ENCODE measurements at regions not wholly inside any gene's neighbourhood (a gene's known extent, or its start where the extent isn't known, plus 50 kb on each side); places are given as distances from the start of the nearest gene placed in this dataset.
A peak's percentile ranks its signal among the peaks of the same experiment; 100 is the strongest.

GRCh38 chr18:1013951-1014350 lies 109.3 kb downstream of the ADCYAP1 start:
- no peak for DNase-seq (ENCODE audit: low spot score, unreplicated experiment)
- no peaks in the 10 kb centered on the region for H3K27me3 Mint-ChIP-seq

GRCh38 chr18:1014509-1014908 lies 109.8 kb downstream of the ADCYAP1 start:
- no peak for TF ChIP-seq CTCF (IDR thresholded peaks at IDR 0.05; ENCODE audit: unreplicated experiment)
- Mint-ChIP-seq H3K4me1 (ENCODE audit: low read depth) (peaks cover 4% of the 10 kb centered on the region), H3K4me3 (ENCODE audit: low read depth) (no peak overlapping the region), H3K27me3 (no peaks in the 10 kb centered on the region), H3K36me3 (ENCODE audit: insufficient read depth) (no peaks in the 10 kb centered on the region), H3K27ac (peak overlapping the region; percentile 70), H3K9me3 (ENCODE audit: low read depth) (no peaks in the 10 kb centered on the region)
- no peak for DNase-seq (ENCODE audit: low spot score, unreplicated experiment)

More at GRCh38 chr18:1013951-1014350, 109.3 kb downstream of the ADCYAP1 start:
- Mint-ChIP-seq H3K36me3 (ENCODE audit: insufficient read depth) (no peaks in the 10 kb centered on the region), H3K4me3 (ENCODE audit: low read depth) (no peak overlapping the region), H3K27ac (no peak overlapping the region), H3K4me1 (ENCODE audit: low read depth) (peaks cover 4% of the 10 kb centered on the region), H3K9me3 (ENCODE audit: low read depth) (no peaks in the 10 kb centered on the region)
- TF ChIP-seq CTCF (IDR thresholded peaks at IDR 0.05; ENCODE audit: unreplicated experiment): no peak

GRCh38 chr18:1014951-1015624 lies 110.4 kb downstream of the ADCYAP1 start:
- H3K9me3 Mint-ChIP-seq (ENCODE audit: low read depth): no peaks in the 10 kb centered on the region
- no peaks in the 10 kb centered on the region for H3K36me3 Mint-ChIP-seq (ENCODE audit: insufficient read depth)
- no peaks in the 10 kb centered on the region for H3K27me3 Mint-ChIP-seq
- no peak overlapping the region for H3K27ac Mint-ChIP-seq
- H3K4me1 Mint-ChIP-seq (ENCODE audit: low read depth): peaks cover 4% of the 10 kb centered on the region
- no peak overlapping the region for H3K4me3 Mint-ChIP-seq (ENCODE audit: low read depth)
- DNase-seq (ENCODE audit: low spot score, unreplicated experiment): no peak
- TF ChIP-seq CTCF (IDR thresholded peaks at IDR 0.05; ENCODE audit: unreplicated experiment): no peak

- Mint-ChIP-seq H3K9me3 (ENCODE audit: low read depth) (no peaks in the 10 kb centered on the region), H3K4me1 (ENCODE audit: low read depth) (peaks cover 6% of the 10 kb centered on the region), H3K4me3 (ENCODE audit: low read depth) (no peak overlapping the region), H3K27ac (no peak overlapping the region), H3K36me3 (ENCODE audit: insufficient read depth) (no peaks in the 10 kb centered on the region), H3K27me3 (no peaks in the 10 kb centered on the region)
- no peak for TF ChIP-seq CTCF (IDR thresholded peaks at IDR 0.05; ENCODE audit: unreplicated experiment)
- DNase-seq (ENCODE audit: low spot score, unreplicated experiment): no peak
Measured at GRCh38 chr18:1015777-1016176, 111.1 kb downstream of the ADCYAP1 start.

GRCh38 chr18:1017227-1018058 lies 112.8 kb downstream of the ADCYAP1 start:
- H3K4me3 Mint-ChIP-seq (ENCODE audit: low read depth): no peak overlapping the region
- peaks cover 8% of the 10 kb centered on the region for H3K4me1 Mint-ChIP-seq (ENCODE audit: low read depth)
- no peak for TF ChIP-seq CTCF (IDR thresholded peaks at IDR 0.05; ENCODE audit: unreplicated experiment)
- H3K27ac Mint-ChIP-seq: peak overlapping the region; percentile 63
- H3K36me3 Mint-ChIP-seq (ENCODE audit: insufficient read depth): no peaks in the 10 kb centered on the region
- no peak for DNase-seq (ENCODE audit: low spot score, unreplicated experiment)
- no peaks in the 10 kb centered on the region for H3K9me3 Mint-ChIP-seq (ENCODE audit: low read depth)
- H3K27me3 Mint-ChIP-seq: no peaks in the 10 kb centered on the region
